ENCODE measurements at regions not wholly inside any gene's neighbourhood (a gene's known extent, or its start where the extent isn't known, plus 50 kb on each side); places are given as distances from the start of the nearest gene placed in this dataset.

- TF ChIP-seq POLR2A (IDR thresholded peaks at IDR 0.05; ENCODE audit: low read depth, low read length) (no peak), POLR2AphosphoS5 (IDR thresholded peaks at IDR 0.05; ENCODE audit: low read depth, low read length) (no peak)
Observed at GRCh38 chr3:135460273-135460672, 505.3 kb upstream of the PPP2R3A start.
